ENCODE measurements at regions not wholly inside any gene's neighbourhood (a gene's known extent, or its start where the extent isn't known, plus 50 kb on each side); places are given as distances from the start of the nearest gene placed in this dataset.

DNA sequence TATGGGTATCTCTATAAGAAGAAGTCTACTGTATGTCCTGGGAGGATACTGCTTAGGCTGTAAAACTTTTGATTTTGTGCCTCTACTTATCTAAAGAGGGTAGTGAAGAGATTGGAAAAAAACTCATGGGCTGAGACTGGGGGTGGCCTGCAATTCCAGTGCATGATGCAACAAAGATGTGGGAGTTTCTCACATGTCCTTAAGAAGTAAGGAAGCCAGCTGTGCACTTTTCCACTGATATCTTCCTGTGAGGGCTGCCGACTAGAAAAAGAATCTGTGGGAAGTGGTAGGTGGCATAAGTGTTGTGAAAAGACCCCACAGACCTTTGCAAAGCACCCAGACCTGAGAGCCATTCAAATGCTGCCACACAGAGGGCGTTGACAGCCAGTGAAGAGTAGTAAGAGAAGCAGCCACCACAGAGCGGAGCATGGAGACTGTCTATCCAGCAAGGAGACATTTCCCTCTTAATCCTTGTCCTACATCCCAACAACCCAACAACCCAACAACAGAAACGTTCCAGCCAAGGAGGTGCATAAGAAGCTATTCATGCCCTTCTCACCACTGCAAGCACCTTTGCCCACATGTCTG lies 65.1 kb downstream of the PFDN4 start:
- TF ChIP-seq SMC3 (conservative IDR thresholded peaks at IDR 0.05; ENCODE audit: poor library complexity) (no peak), RAD21 (conservative IDR thresholded peaks at IDR 0.05) (no peak), EZH2 (IDR thresholded peaks at IDR 0.05; ENCODE audit: borderline replicate concordance, insufficient read depth, low read length, poor library complexity, severe bottlenecking) (no peak), POLR2AphosphoS5 (IDR thresholded peaks at IDR 0.05) (no peak)
- TF ChIP-seq, protein P1, sequence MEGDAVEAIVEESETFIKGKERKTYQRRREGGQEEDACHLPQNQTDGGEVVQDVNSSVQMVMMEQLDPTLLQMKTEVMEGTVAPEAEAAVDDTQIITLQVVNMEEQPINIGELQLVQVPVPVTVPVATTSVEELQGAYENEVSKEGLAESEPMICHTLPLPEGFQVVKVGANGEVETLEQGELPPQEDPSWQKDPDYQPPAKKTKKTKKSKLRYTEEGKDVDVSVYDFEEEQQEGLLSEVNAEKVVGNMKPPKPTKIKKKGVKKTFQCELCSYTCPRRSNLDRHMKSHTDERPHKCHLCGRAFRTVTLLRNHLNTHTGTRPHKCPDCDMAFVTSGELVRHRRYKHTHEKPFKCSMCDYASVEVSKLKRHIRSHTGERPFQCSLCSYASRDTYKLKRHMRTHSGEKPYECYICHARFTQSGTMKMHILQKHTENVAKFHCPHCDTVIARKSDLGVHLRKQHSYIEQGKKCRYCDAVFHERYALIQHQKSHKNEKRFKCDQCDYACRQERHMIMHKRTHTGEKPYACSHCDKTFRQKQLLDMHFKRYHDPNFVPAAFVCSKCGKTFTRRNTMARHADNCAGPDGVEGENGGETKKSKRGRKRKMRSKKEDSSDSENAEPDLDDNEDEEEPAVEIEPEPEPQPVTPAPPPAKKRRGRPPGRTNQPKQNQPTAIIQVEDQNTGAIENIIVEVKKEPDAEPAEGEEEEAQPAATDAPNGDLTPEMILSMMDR (IDR thresholded peaks at IDR 0.05; ENCODE audit: poor library complexity, severe bottlenecking): no peak
